ENCODE measurements at regions not wholly inside any gene's neighbourhood (a gene's known extent, or its start where the extent isn't known, plus 50 kb on each side); places are given as distances from the start of the nearest gene placed in this dataset.

GRCh38 chr20:23207826-23208540 lies 121.9 kb upstream of the CD93 start:
- no peaks in the 10 kb centered on the region for H3K36me3 ChIP-seq (ENCODE audit: control insufficient read depth, insufficient read depth, low read length)
- no peak for DNase-seq (ENCODE audit: extremely low read depth in 1 of 4, low spot score in 3 of 4)
- in situ Hi-C loops (cut with MboI), result no loop called here
- BruUV-seq (replicated peaks), result no TSS peak
- no peaks in the 10 kb centered on the region for H3K9me1 ChIP-seq (ENCODE audit: control insufficient read depth, insufficient read depth, low read length)
- 50% methylated on average over 1 of the region's 1 CpG for WGBS (ENCODE audit: insufficient coverage, low coverage, missing lambda C conversion rate)
- no peak overlapping the region for H3K9ac ChIP-seq (ENCODE audit: insufficient read depth in 1 of 2, low read depth in 2 of 2, low read length in 2 of 2)
- no peak overlapping the region for H3K27ac ChIP-seq (ENCODE audit: extremely low read depth, low read depth, low read length)
- ATAC-seq, result no peak
- H4K20me1 ChIP-seq (replicated peaks; ENCODE audit: control insufficient read depth, insufficient read depth, low read length), result no peaks in the 10 kb centered on the region
- ChIA-PET CTCF (ENCODE audit: low intra/inter-chr PET ratio) (no interaction called here), POLR2A (no interaction called here)
- intact Hi-C loops (cut with micrococcal nuclease), result no loop called here
- peaks cover 0 to 15% of the 10 kb centered on the region in 2 experiments; a peak in 3 of 5 replicates for H3K4me1 ChIP-seq (replicated peaks in 1 of 2; ENCODE audit: control insufficient read depth in 2 of 2, insufficient read depth in 2 of 2, low read length in 2 of 2)
- H3K4me3 ChIP-seq, result no peak overlapping the region
- no peak overlapping the region for H3K4me2 ChIP-seq (ENCODE audit: insufficient read depth, low read length)
- no peaks in the 10 kb centered on the region for H3K9me3 ChIP-seq (replicated peaks; ENCODE audit: control insufficient read depth, insufficient read depth, low read depth, low read length)
- no peaks in the 10 kb centered on the region for H3K27me3 ChIP-seq (ENCODE audit: control insufficient read depth in 2 of 2, insufficient read depth in 2 of 2, low read length in 2 of 2)
- no peak for FAIRE-seq
- H2AFZ ChIP-seq (ENCODE audit: low read depth, low read length), result no peak overlapping the region
- H3K79me2 ChIP-seq (ENCODE audit: control insufficient read depth, insufficient read depth, low read length), result no peaks in the 10 kb centered on the region
- TF ChIP-seq CREB5 (CRISPR knock-in tag; IDR thresholded peaks at IDR 0.05) (no peak), ZNF407 (IDR thresholded peaks at IDR 0.05; ENCODE audit: low read depth) (no peak), HCFC1 (IDR thresholded peaks at IDR 0.05; ENCODE audit: low read depth, low read length) (no peak), ETS1 (conservative IDR thresholded peaks at IDR 0.05; ENCODE audit: control insufficient read depth, low read depth, low read length) (no peak), ZNF764 (CRISPR knock-in tag; IDR thresholded peaks at IDR 0.05; ENCODE audit: low read depth) (no peak)
